Omental fat pad (tissue), 3 donors: ENCODE measurements at regions not wholly inside any gene's neighbourhood (a gene's known extent, or its start where the extent isn't known, plus 50 kb on each side); places are given as distances from the start of the nearest gene placed in this dataset.

Experiments
- ATAC-seq: fragments of 150-250 bp; one replicate; pipeline ENCODE4 v1.9.1; 2016; ENCODE audit warnings: mild to moderate bottlenecking, moderate library complexity; ENCODE audit not compliant: low FRiP score
- DNase-seq: peaks from one replicate; pipeline ENCODE4 v3.0.0-alpha.2; 2019; ENCODE audit warnings: low spot score
- CTCF ChIP-seq, 3 donors: fragments of 450-650 bp; IDR thresholded peaks; one replicate each; pipeline ENCODE4 v1.5.1; 2016 to 2017; ENCODE audit warnings: antibody characterized with exemption in 3 of 3, mild to moderate bottlenecking in 3 of 3, moderate library complexity in 2 of 3

- DNase-seq (no peak), ATAC-seq (no peak)
- no peak for TF ChIP-seq CTCF (IDR thresholded peaks at IDR 0.05)
These were observed 112.0 kb upstream of the RAB4A start for GRCh38 chr1:229158927-229159326.

DNA sequence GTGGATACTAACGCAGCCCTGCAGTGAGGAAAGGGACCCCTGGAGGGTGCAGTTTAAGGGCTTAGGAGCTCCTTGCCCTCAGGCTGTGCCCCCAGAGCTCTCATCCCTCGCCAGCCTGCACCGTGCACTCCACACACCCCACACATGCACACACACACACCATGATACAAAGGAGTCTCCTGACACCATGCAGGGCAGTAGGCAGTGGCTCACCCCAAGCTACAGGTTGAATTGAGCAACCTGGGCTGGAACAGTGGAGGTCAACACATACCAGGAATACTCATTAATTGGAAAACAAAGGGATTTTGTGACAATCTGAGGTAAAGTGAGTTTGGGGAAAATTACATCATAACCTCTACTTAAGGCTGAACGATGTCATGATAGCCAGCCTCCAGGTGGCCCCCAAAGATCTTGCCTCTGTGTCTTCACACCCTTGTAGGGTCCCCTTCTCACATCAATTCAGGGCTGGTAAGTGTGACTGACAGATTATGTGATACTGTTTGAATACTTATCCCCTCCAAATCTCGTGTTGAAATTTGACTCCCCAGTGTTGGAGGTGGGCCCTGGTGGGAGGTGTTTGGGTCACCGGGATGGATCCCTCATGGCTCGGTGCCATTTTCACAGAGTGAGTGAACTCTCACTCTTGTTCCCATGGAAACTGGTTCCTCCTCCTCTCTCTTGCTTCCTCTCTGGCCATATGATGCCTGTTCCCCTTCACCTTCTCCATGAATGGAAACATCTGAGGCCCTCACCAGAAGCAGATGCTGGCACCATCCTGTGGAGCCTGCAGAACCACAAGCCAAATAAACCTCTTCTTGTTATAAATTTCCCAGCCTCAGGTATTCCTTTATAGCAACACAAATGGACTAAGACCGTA is 111.0 kb upstream of the RAB4A start:
- ATAC-seq (no peak), DNase-seq (no peak)
- no peak for TF ChIP-seq CTCF (IDR thresholded peaks at IDR 0.05)

DNA sequence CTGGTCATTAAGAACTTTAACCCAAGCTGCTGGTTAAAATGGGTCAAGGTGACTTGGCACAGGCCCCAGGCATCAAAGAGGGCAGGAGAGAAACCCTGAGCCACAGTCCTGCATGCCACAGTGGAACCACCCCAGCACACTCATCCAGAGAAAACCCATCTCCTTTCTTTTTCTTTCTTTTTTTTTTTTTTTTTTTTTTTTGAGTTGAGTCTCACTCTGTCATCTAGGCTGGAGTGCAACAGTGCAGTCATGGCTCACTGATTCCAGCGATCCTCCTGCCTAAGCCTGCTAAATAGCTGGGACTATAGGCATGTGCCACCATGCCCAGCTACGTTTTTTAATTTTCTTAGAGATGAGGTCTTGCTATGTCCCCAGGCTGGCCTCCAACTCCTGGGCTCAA is 109.2 kb upstream of the RAB4A start:
- DNase-seq (no peak), ATAC-seq (no peak)
- no peak for TF ChIP-seq CTCF (IDR thresholded peaks at IDR 0.05)

GRCh38 chr1:229162825-229163515 is 107.9 kb upstream of the RAB4A start:
- TF ChIP-seq CTCF (IDR thresholded peaks at IDR 0.05), result no peak
- DNase-seq (no peak), ATAC-seq (no peak)

DNA sequence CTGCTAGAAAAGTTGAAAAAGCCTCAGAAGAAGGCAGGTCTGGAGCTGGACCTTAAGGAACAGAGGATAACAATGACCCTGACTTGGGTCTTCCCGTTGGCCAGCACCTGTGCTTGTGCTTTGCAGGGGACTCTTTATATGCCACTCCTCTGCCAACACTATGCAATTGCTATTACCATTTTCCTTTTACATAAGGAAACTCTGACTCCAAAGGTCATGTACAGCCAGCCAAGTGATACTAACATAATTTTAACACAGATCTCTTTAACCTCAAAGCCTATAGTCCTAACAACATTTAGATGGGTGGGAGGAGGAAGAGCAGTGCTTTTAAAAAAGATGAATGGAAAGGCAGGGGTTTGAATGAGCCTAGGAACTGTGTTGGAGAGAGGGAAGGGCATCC is 106.6 kb upstream of the RAB4A start:
- no peak for ATAC-seq
- no peak for TF ChIP-seq CTCF (IDR thresholded peaks at IDR 0.05)
- DNase-seq, result no peak

GRCh38 chr1:229164836-229165735 is 105.8 kb upstream of the RAB4A start:
- ATAC-seq, result no peak
- no peak for TF ChIP-seq CTCF (IDR thresholded peaks at IDR 0.05)
- no peak for DNase-seq
